CD14-positive monocyte (primary cell): ENCODE measurements at regions not wholly inside any gene's neighbourhood (a gene's known extent, or its start where the extent isn't known, plus 50 kb on each side); places are given as distances from the start of the nearest gene placed in this dataset.

Experiments used
- DNase-seq, 3 donors: peaks; one replicate each; pipeline ENCODE4 v3.0.0-alpha.2; 2011 to 2022
- H2AFZ ChIP-seq: 2 replicates; pipeline ENCODE4 v1.6.0; 2012; ENCODE audit warnings: mild to moderate bottlenecking, low read depth, low read length, inconsistent platforms; ENCODE audit not compliant: insufficient read depth, poor library complexity, severe bottlenecking
- H3K27ac ChIP-seq, 2 donors: 1 replicate in 1 of 2; 2 replicates in 1 of 2; pipeline ENCODE4 v1.5.1; 2012 to 2013; ENCODE audit warnings: low read length in 2 of 2, control low read depth in 1 of 2, inconsistent platforms in 1 of 2, low read depth in 1 of 2, mild to moderate bottlenecking in 1 of 2
- H3K27me3 ChIP-seq, 2 donors: one replicate each; pipeline versions ENCODE4 v1.6.0 to v1.6.1; 2011 to 2013; ENCODE audit warnings: low read length in 2 of 2; ENCODE audit not compliant: control insufficient read depth in 2 of 2, insufficient read depth in 2 of 2
- H3K36me3 ChIP-seq, 2 donors: replicated peaks in 1 of 2; 1 replicate in 1 of 2; 2 replicates in 1 of 2; pipeline versions ENCODE4 v1.5.1 to v1.6.1; 2012 to 2013; ENCODE audit warnings: low read length in 2 of 2, control low read depth in 1 of 2, inconsistent platforms in 1 of 2, mild to moderate bottlenecking in 1 of 2; ENCODE audit not compliant: insufficient read depth in 2 of 2, control insufficient read depth in 1 of 2
- H3K4me1 ChIP-seq, 2 donors: 1 replicate in 1 of 2; 2 replicates in 1 of 2; pipeline versions ENCODE4 v1.5.1 to v1.6.1; 2012 to 2013; ENCODE audit warnings: low read length in 2 of 2, control low read depth in 1 of 2, inconsistent platforms in 1 of 2, mild to moderate bottlenecking in 1 of 2, moderate library complexity in 1 of 2; ENCODE audit not compliant: insufficient read depth in 2 of 2, control insufficient read depth in 1 of 2
- H3K4me2 ChIP-seq: replicated peaks from 2 replicates; pipeline ENCODE3; 2012; ENCODE audit warnings: low read length, moderate library complexity, mild to moderate bottlenecking; ENCODE audit not compliant: poor library complexity, severe bottlenecking; ENCODE audit errors: extremely low read depth
- H3K4me3 ChIP-seq, 3 experiments: fragments of 200-600 bp in 1 of 3; sonication (generic) in 1 of 3; replicated peaks in 1 of 3; 1 replicate in 2 of 3; 2 replicates in 1 of 3; pipeline ENCODE4 v1.5.1; 2011 to 2013; ENCODE audit warnings: low read length in 3 of 3, mild to moderate bottlenecking in 3 of 3, control low read depth in 2 of 3, low read depth in 2 of 3, inconsistent platforms in 1 of 3, moderate library complexity in 1 of 3
- H3K79me2 ChIP-seq: 2 replicates; pipeline ENCODE4 v1.6.0; 2012; ENCODE audit warnings: mild to moderate bottlenecking, control low read depth, inconsistent platforms, low read length, moderate library complexity; ENCODE audit not compliant: insufficient read depth
- H3K9ac ChIP-seq: 2 replicates; pipeline ENCODE4 v1.6.0; 2017; ENCODE audit warnings: low read length, mild to moderate bottlenecking; ENCODE audit not compliant: insufficient read depth, poor library complexity, severe bottlenecking
- H3K9me3 ChIP-seq, 2 donors: replicated peaks in 1 of 2; 1 replicate in 1 of 2; 2 replicates in 1 of 2; pipeline versions ENCODE4 v1.5.1 to v1.6.1; 2012 to 2013; ENCODE audit warnings: low read length in 2 of 2, control low read depth in 1 of 2; ENCODE audit not compliant: control insufficient read depth in 1 of 2, insufficient read depth in 1 of 2
- H4K20me1 ChIP-seq: 2 replicates; pipeline ENCODE4 v1.6.0; 2012; ENCODE audit warnings: mild to moderate bottlenecking, low read length, control low read depth, moderate library complexity; ENCODE audit not compliant: insufficient read depth
- H3K27ac Mint-ChIP-seq, 7 donors: one replicate each; pipeline ENCODE4 v1.8.0; 2020; ENCODE audit warnings: mild to moderate bottlenecking in 7 of 7, mixed read lengths in 7 of 7, moderate library complexity in 6 of 7, inconsistent platforms in 2 of 7
- H3K27me3 Mint-ChIP-seq, 3 donors: one replicate each; pipeline ENCODE4 v1.8.0; 2021 to 2022; ENCODE audit warnings: low read depth in 3 of 3, mild to moderate bottlenecking in 3 of 3, mixed read lengths in 3 of 3, moderate library complexity in 3 of 3, inconsistent platforms in 1 of 3
- H3K36me3 Mint-ChIP-seq, 2 donors: one replicate each; pipeline ENCODE4 v1.8.0; 2020; ENCODE audit warnings: mixed read lengths in 2 of 2, inconsistent platforms in 1 of 2, mild to moderate bottlenecking in 1 of 2
- H3K4me1 Mint-ChIP-seq: one replicate; pipeline ENCODE4 v1.8.0; 2020; ENCODE audit warnings: mild to moderate bottlenecking, mixed read lengths
- H3K4me3 Mint-ChIP-seq, 2 donors: one replicate each; pipeline ENCODE4 v1.8.0; 2020; ENCODE audit warnings: mild to moderate bottlenecking in 2 of 2, mixed read lengths in 2 of 2, moderate library complexity in 1 of 2
- H3K9me3 Mint-ChIP-seq, 7 donors: one replicate each; pipeline ENCODE4 v1.8.0; 2020 to 2022; ENCODE audit warnings: mixed read lengths in 7 of 7, mild to moderate bottlenecking in 6 of 7, moderate library complexity in 6 of 7, inconsistent platforms in 2 of 7
- WGBS: methylation state at CpG from one replicate; pipeline ENCODE4 v1.1.5; 2013; ENCODE audit warnings: missing lambda C conversion rate; ENCODE audit not compliant: insufficient coverage; 5-methylcytosine and 5-hydroxymethylcytosine counted together
- intact Hi-C, 2 donors: fragments of 100-400 bp; cut with micrococcal nuclease; formaldehyde crosslinking; loops; one replicate each; pipeline versions ENCODE4 v1.15.0 to v1.15.1; 2023
- TF ChIP-seq, protein P1 (sequence below): fragments of 200-600 bp; IDR thresholded peaks from one replicate; pipeline ENCODE4 v1.8.0; 2022; ENCODE audit warnings: antibody characterized with exemption, mild to moderate bottlenecking

DNA sequence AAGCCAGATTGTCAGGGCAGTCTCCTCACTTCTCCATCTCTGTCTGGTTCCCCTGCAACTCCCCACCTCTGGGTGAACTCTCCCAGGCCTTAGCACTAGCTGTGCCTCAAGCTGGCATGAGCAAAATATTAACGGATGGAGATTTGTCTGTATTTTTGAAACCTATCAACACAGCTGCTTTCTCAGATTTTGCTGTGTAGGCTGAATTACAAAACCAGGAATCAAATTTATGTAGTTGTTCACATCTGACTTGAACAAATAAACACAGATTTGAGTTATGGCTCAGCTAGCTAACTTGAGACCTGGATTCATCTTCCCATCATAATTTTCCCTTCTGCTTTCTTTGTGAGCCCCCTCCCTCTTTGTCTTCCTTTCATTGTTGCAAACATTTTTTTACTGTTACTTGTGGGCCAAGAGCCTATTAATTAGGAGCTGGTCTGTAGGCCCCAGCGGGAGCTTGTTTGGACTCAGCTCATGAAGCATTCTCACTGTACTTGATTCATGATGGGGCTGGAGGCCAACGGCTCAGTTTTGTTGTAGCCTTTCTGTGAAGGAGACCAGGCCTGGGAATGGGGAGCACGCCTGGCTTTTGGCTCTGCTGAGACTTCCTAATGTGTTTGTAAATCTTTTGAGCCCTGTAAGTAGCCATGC is 164.1 kb upstream of the GATA6 start:
- WGBS: 60% methylated on average over 3 of the region's 4 CpGs
- no peaks in the 10 kb centered on the region for H3K36me3 Mint-ChIP-seq

DNA sequence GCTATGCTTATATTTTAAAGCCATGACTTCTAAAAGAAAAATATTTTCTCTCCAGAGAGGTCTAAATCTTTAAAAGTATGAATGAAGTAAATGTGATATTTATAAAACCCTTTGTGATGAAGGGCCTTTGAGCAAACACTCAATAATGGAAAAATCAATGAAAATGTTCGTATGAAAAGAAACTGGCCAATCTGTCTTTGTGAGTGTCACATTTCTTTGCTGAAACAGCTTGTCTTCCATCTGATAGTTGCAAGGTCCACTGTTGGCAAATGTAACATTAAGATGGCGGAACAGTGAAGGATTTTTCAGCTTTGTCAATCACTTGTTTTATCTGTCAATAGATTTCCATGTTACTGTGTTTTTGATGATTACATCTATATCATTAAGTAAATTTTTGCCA is 162.9 kb upstream of the GATA6 start:
- Mint-ChIP-seq H3K27me3 (peaks cover 0 to 3% (median 0%) of the 10 kb centered on the region in 3 donors), H3K27ac (no peak overlapping the region), H3K36me3 (no peaks in the 10 kb centered on the region), H3K4me1 (no peaks in the 10 kb centered on the region), H3K9me3 (peaks cover 1 to 13% (median 2%) of the 10 kb centered on the region in 7 donors), H3K4me3 (no peak overlapping the region)
- 89% methylated on average over 1 of the region's 2 CpGs for WGBS
- Histone ChIP-seq H2AFZ (no peak overlapping the region), H3K4me3 (no peak overlapping the region), H3K9me3 (no peaks in the 10 kb centered on the region), H3K4me1 (no peaks in the 10 kb centered on the region), H3K27ac (no peak overlapping the region), H4K20me1 (no peaks in the 10 kb centered on the region), H3K9ac (no peak overlapping the region), H3K27me3 (no peaks in the 10 kb centered on the region), H3K4me2 (no peak overlapping the region), H3K36me3 (no peaks in the 10 kb centered on the region), H3K79me2 (no peaks in the 10 kb centered on the region)
- intact Hi-C loops: no loop called here
- no peak for DNase-seq
- TF ChIP-seq, protein P1, sequence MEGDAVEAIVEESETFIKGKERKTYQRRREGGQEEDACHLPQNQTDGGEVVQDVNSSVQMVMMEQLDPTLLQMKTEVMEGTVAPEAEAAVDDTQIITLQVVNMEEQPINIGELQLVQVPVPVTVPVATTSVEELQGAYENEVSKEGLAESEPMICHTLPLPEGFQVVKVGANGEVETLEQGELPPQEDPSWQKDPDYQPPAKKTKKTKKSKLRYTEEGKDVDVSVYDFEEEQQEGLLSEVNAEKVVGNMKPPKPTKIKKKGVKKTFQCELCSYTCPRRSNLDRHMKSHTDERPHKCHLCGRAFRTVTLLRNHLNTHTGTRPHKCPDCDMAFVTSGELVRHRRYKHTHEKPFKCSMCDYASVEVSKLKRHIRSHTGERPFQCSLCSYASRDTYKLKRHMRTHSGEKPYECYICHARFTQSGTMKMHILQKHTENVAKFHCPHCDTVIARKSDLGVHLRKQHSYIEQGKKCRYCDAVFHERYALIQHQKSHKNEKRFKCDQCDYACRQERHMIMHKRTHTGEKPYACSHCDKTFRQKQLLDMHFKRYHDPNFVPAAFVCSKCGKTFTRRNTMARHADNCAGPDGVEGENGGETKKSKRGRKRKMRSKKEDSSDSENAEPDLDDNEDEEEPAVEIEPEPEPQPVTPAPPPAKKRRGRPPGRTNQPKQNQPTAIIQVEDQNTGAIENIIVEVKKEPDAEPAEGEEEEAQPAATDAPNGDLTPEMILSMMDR: no peak

More for the DNA sequence above, 164.1 kb upstream of the GATA6 start:
- Histone ChIP-seq H3K27me3 (no peaks in the 10 kb centered on the region), H3K36me3 (no peaks in the 10 kb centered on the region), H3K4me3 (no peak overlapping the region), H3K4me2 (no peak overlapping the region), H3K4me1 (no peaks in the 10 kb centered on the region), H4K20me1 (no peaks in the 10 kb centered on the region), H2AFZ (no peak overlapping the region), H3K79me2 (no peaks in the 10 kb centered on the region), H3K9ac (no peak overlapping the region), H3K9me3 (no peaks in the 10 kb centered on the region), H3K27ac (no peak overlapping the region)
- DNase-seq: no peak
- TF ChIP-seq, protein P1: no peak
- Mint-ChIP-seq H3K4me3 (no peak overlapping the region), H3K4me1 (no peaks in the 10 kb centered on the region), H3K27me3 (peaks cover 0 to 2% (median 0%) of the 10 kb centered on the region in 3 donors), H3K9me3 (peaks cover 0 to 14% (median 2%) of the 10 kb centered on the region in 7 donors), H3K27ac (no peak overlapping the region)
- intact Hi-C loops: no loop called here
